Aorta (tissue), 5 donors: ENCODE measurements at regions not wholly inside any gene's neighbourhood (a gene's known extent, or its start where the extent isn't known, plus 50 kb on each side); places are given as distances from the start of the nearest gene placed in this dataset.
A peak's percentile ranks its signal among the peaks of the same experiment; 100 is the strongest.
"Not testable (repeated sequence)": the region's sequence is repeated elsewhere in the genome, so short reads cannot be mapped to it uniquely, and the experiment has no call there.

Experiments used
- ATAC-seq: fragments of 200-7000 bp; cut with Tn5 transposase; one replicate; pipeline ENCODE4 v1.9.1; 2022; ENCODE audit warnings: moderate library complexity; ENCODE audit not compliant: low FRiP score
- DNase-seq, 2 donors: peaks; one replicate each; pipeline ENCODE4 v3.0.0-alpha.2; 2020
- H3K27ac ChIP-seq, 2 donors: one replicate each; pipeline ENCODE4 v1.5.1; 2013; ENCODE audit warnings: low read length in 2 of 2, mild to moderate bottlenecking in 2 of 2, moderate library complexity in 2 of 2, control low read depth in 1 of 2, inconsistent platforms in 1 of 2, low read depth in 1 of 2
- H3K27me3 ChIP-seq, 2 donors: one replicate each; pipeline ENCODE4 v1.6.1; 2013; ENCODE audit warnings: control low read depth in 1 of 2, low read length in 1 of 2, mild to moderate bottlenecking in 1 of 2, moderate library complexity in 1 of 2; ENCODE audit not compliant: insufficient read depth in 2 of 2, control insufficient read depth in 1 of 2
- H3K36me3 ChIP-seq, 2 donors: one replicate each; pipeline ENCODE4 v1.6.1; 2013; ENCODE audit warnings: control low read depth in 1 of 2, low read length in 1 of 2, mild to moderate bottlenecking in 1 of 2; ENCODE audit not compliant: insufficient read depth in 2 of 2, control insufficient read depth in 1 of 2
- H3K4me1 ChIP-seq, 2 donors: one replicate each; pipeline ENCODE4 v1.6.1; 2013; ENCODE audit warnings: low read length in 2 of 2, control low read depth in 1 of 2, mild to moderate bottlenecking in 1 of 2, moderate library complexity in 1 of 2; ENCODE audit not compliant: insufficient read depth in 2 of 2, control insufficient read depth in 1 of 2
- H3K4me3 ChIP-seq, 2 donors: one replicate each; pipeline ENCODE4 v1.5.1; 2013; ENCODE audit warnings: low read length in 2 of 2, control low read depth in 1 of 2, mild to moderate bottlenecking in 1 of 2
- H3K9me3 ChIP-seq: one replicate; pipeline ENCODE4 v1.6.1; 2013; ENCODE audit warnings: mild to moderate bottlenecking, low read length; ENCODE audit not compliant: control insufficient read depth
- WGBS, 2 donors: extraction: QIAGEN DNeasy Blood & Tissue Kit; methylation state at CpG; one replicate each; pipeline ENCODE4 v1.1.7; 2013; 5-methylcytosine and 5-hydroxymethylcytosine counted together
- intact Hi-C, 2 donors: fragments of 100-400 bp; cut with DNase I; formaldehyde crosslinking; loops; one replicate each; pipeline versions ENCODE4 v1.14.2 to v1.15.0; 2022
- donor health status: healthy with polysubstance abuse.
- donor health status: Bipolar disorder and iron deficiency.
- donor health status: DM: no; HTN: no; CAD: no.
- donor health status: DM: no; HTN: no; CAD: no.
- donor health status: DM: yes; HTN: yes; CAD: no.

- no peak overlapping the region for H3K27ac ChIP-seq
- 64 to 73% methylated on average over 4 of the region's 4 CpGs for WGBS, 2 donors
- ATAC-seq (no peak), DNase-seq (no peak)
- no peaks in the 10 kb centered on the region for H3K9me3 ChIP-seq
- no peaks in the 10 kb centered on the region for H3K27me3 ChIP-seq
- no peaks in the 10 kb centered on the region for H3K36me3 ChIP-seq
- intact Hi-C loops = no loop called here
- no peaks in the 10 kb centered on the region for H3K4me1 ChIP-seq
- no peak overlapping the region for H3K4me3 ChIP-seq
These were observed 357.9 kb upstream of the LRRC3B start for GRCh38 chr3:26264708-26265107.

- Histone ChIP-seq H3K36me3 (no peaks in the 10 kb centered on the region), H3K4me3 (no peak overlapping the region), H3K9me3 (no peaks in the 10 kb centered on the region), H3K27ac (no peak overlapping the region), H3K27me3 (no peaks in the 10 kb centered on the region), H3K4me1 (no peaks in the 10 kb centered on the region)
- intact Hi-C loops = no loop called here
- DNase-seq (no peak), ATAC-seq (no peak)
These were observed 350.7 kb upstream of the LRRC3B start for GRCh38 chr3:26271848-26272247.

- DNase-seq (no peak), ATAC-seq (no peak)
These were observed 349.4 kb upstream of the LRRC3B start for GRCh38 chr3:26273196-26273595.

GRCh38 chr3:26279091-26279490, 343.5 kb upstream of the LRRC3B start:
- Histone ChIP-seq H3K4me1 (no peaks in the 10 kb centered on the region), H3K4me3 (no peak overlapping the region)

More at GRCh38 chr3:26273196-26273595, 349.4 kb upstream of the LRRC3B start:
- H3K9me3 ChIP-seq = no peaks in the 10 kb centered on the region
- H3K27me3 ChIP-seq = no peaks in the 10 kb centered on the region
- H3K4me1 ChIP-seq = no peaks in the 10 kb centered on the region
- intact Hi-C loops = no loop called here
- no peaks in the 10 kb centered on the region for H3K36me3 ChIP-seq
- no peak overlapping the region for H3K4me3 ChIP-seq
- no peak overlapping the region for H3K27ac ChIP-seq

GRCh38 chr3:26280517-26280916, 342.1 kb upstream of the LRRC3B start:
- peaks cover 11% of the 10 kb centered on the region for H3K9me3 ChIP-seq
- DNase-seq (no peak), ATAC-seq (no peak)
- H3K4me1 ChIP-seq = no peaks in the 10 kb centered on the region
- H3K36me3 ChIP-seq = no peaks in the 10 kb centered on the region
- peaks cover 0 to 1% of the 10 kb centered on the region in 2 donors for H3K27me3 ChIP-seq
- H3K27ac ChIP-seq = no peak overlapping the region
- no peak overlapping the region for H3K4me3 ChIP-seq
- intact Hi-C loops = no loop called here
- 66 to 71% methylated on average over 2 of the region's 2 CpGs for WGBS, 2 donors

More at GRCh38 chr3:26279091-26279490, 343.5 kb upstream of the LRRC3B start:
- no peaks in the 10 kb centered on the region for H3K27me3 ChIP-seq
- WGBS, 2 donors = 67 to 69% methylated on average over 1 of the region's 1 CpG
- no peak overlapping the region for H3K27ac ChIP-seq
- intact Hi-C loops = no loop called here
- no peaks in the 10 kb centered on the region for H3K36me3 ChIP-seq
- ATAC-seq = no peak
- DNase-seq = no peak
- H3K9me3 ChIP-seq = peaks cover 8% of the 10 kb centered on the region

- Histone ChIP-seq H3K9me3 (peaks cover 11% of the 10 kb centered on the region), H3K36me3 (no peaks in the 10 kb centered on the region), H3K4me1 (no peaks in the 10 kb centered on the region), H3K27me3 (peaks cover 0 to 1% of the 10 kb centered on the region in 2 donors), H3K4me3 (no peak overlapping the region), H3K27ac (no peak overlapping the region)
- DNase-seq (no peak), ATAC-seq (peak; percentile 41)
- intact Hi-C loops = no loop called here
- WGBS, 2 donors = 87% methylated on average over 3 of the region's 3 CpGs
These were observed 341.1 kb upstream of the LRRC3B start for GRCh38 chr3:26281284-26281985.

- H3K4me1 ChIP-seq, H3K36me3 ChIP-seq, DNase-seq, intact Hi-C loops, H3K27me3 ChIP-seq, H3K4me3 ChIP-seq, H3K27ac ChIP-seq, ATAC-seq: not testable (repeated sequence)
- peaks cover 11% of the 10 kb centered on the region for H3K9me3 ChIP-seq
- WGBS, 2 donors = 94 to 99% methylated on average over 4 of the region's 4 CpGs
These were observed 338.1 kb upstream of the LRRC3B start for GRCh38 chr3:26284503-26284902.

- Histone ChIP-seq H3K4me3 (no peak overlapping the region), H3K27me3 (no peaks in the 10 kb centered on the region), H3K9me3 (no peaks in the 10 kb centered on the region), H3K4me1 (no peaks in the 10 kb centered on the region), H3K27ac (no peak overlapping the region), H3K36me3 (no peaks in the 10 kb centered on the region)
- 92 to 98% methylated on average over 1 of the region's 1 CpG for WGBS, 2 donors
- intact Hi-C loops = no loop called here
- DNase-seq (no peak), ATAC-seq (no peak)
These were observed 330.7 kb upstream of the LRRC3B start for GRCh38 chr3:26291840-26292239.

GRCh38 chr3:26292780-26293179, 329.8 kb upstream of the LRRC3B start:
- H3K27ac ChIP-seq = no peak overlapping the region
- H3K36me3 ChIP-seq = no peaks in the 10 kb centered on the region
- DNase-seq = no peak
- WGBS, 2 donors = 92 to 100% methylated on average over 1 of the region's 1 CpG
- intact Hi-C loops = no loop called here
- no peaks in the 10 kb centered on the region for H3K4me1 ChIP-seq
- no peaks in the 10 kb centered on the region for H3K27me3 ChIP-seq
- H3K4me3 ChIP-seq = no peak overlapping the region
- no peaks in the 10 kb centered on the region for H3K9me3 ChIP-seq
- ATAC-seq = no peak
